H1 (cell line): ENCODE measurements at regions not wholly inside any gene's neighbourhood (a gene's known extent, or its start where the extent isn't known, plus 50 kb on each side); places are given as distances from the start of the nearest gene placed in this dataset.

Source experiments
- JUN ChIP-seq: IDR thresholded peaks from 2 replicates; pipeline ENCODE4 v1.6.1; 2011; ENCODE audit warnings: low read depth, mild to moderate bottlenecking, improper control_type of control experiment, low read length
- KDM5A ChIP-seq: fragments of 200-600 bp; IDR thresholded peaks from 2 replicates; pipeline ENCODE4 v1.7.1; 2012; ENCODE audit warnings: mild to moderate bottlenecking, low read length, inconsistent platforms, mixed read lengths
- RNF2 ChIP-seq: fragments of 200-900, 300-1000 bp; sonication (generic); IDR thresholded peaks from 2 replicates; pipeline ENCODE4 v1.7.1; 2016; ENCODE audit warnings: borderline replicate concordance, low read depth, mild to moderate bottlenecking, antibody characterized with exemption, low read length; ENCODE audit not compliant: poor library complexity, severe bottlenecking; ENCODE audit errors: missing control alignments
- TAF1 ChIP-seq: IDR thresholded peaks from 2 replicates; pipeline ENCODE4 v1.6.1; 2011; ENCODE audit warnings: mild to moderate bottlenecking, low read depth, low read length

DNA sequence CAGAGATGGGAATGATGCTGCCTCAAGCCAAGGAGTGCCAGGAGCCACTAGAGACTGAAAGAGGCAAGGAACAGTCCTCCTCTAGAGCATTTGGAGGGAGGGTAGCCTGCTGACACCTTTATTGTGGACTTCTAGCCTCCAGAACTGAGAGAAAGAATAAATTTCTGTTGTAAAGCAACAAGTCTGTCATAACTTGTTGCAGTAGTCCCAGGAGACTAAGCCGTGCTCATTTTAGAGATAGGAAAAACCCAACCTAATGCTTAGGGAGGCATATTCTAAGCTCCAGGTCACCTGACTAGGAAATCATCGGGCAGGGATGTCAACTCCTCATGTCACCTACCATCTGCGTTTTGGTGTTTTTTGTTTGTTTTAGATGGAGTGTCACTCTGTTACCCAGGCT is 345.4 kb upstream of the EEF2KMT start (continued):
- no peak for TF ChIP-seq RNF2
- no peak for TF ChIP-seq JUN
- TF ChIP-seq KDM5A: no peak
- TF ChIP-seq TAF1: no peak
- TF ChIP-seq, all 59 proteins: peak for 0
